Central memory CD4-positive, alpha-beta T cell (primary cell): ENCODE measurements at regions not wholly inside any gene's neighbourhood (a gene's known extent, or its start where the extent isn't known, plus 50 kb on each side); places are given as distances from the start of the nearest gene placed in this dataset.
"Not testable (repeated sequence)": the region's sequence is repeated elsewhere in the genome, so short reads cannot be mapped to it uniquely, and the experiment has no call there.

Experiments used
- DNase-seq: peaks from one replicate; pipeline ENCODE4 v3.0.0; 2022

- no peak for DNase-seq
These were observed 122.6 kb upstream of the FREM1 start for GRCh38 chr9:15032860-15033259.

- no peak for DNase-seq
These were observed 110.9 kb upstream of the FREM1 start for GRCh38 chr9:15021146-15021545.

- no peak for DNase-seq
These were observed 107.9 kb upstream of the FREM1 start for GRCh38 chr9:15018096-15018637.

GRCh38 chr9:15010581-15010980 is 100.4 kb upstream of the FREM1 start:
- DNase-seq: no peak

- no peak for DNase-seq
These were observed 97.5 kb upstream of the FREM1 start for GRCh38 chr9:15007698-15008097.

- DNase-seq: no peak
These were observed 84.5 kb upstream of the FREM1 start for GRCh38 chr9:14994738-14995137.

GRCh38 chr9:14993901-14994554 is 83.8 kb upstream of the FREM1 start:
- peak; percentile 43 for DNase-seq

- peak; percentile 21 for DNase-seq
These were observed 83.0 kb upstream of the FREM1 start for GRCh38 chr9:14993061-14993800.

GRCh38 chr9:14992516-14992915 is 82.3 kb upstream of the FREM1 start:
- DNase-seq: no peak

GRCh38 chr9:14992081-14992480 is 81.9 kb upstream of the FREM1 start:
- peak; percentile 39 for DNase-seq

- not testable (repeated sequence) for DNase-seq
These were observed 80.4 kb upstream of the FREM1 start for GRCh38 chr9:14990647-14991046.

GRCh38 chr9:14989811-14990210 is 79.6 kb upstream of the FREM1 start:
- DNase-seq: no peak

GRCh38 chr9:14989336-14989735 is 79.1 kb upstream of the FREM1 start:
- not testable (repeated sequence) for DNase-seq

GRCh38 chr9:14987858-14988257 is 77.6 kb upstream of the FREM1 start:
- no peak for DNase-seq

GRCh38 chr9:14985419-14985818 is 75.2 kb upstream of the FREM1 start:
- DNase-seq: no peak

GRCh38 chr9:14983599-14983998 is 73.4 kb upstream of the FREM1 start:
- no peak for DNase-seq

- no peak for DNase-seq
These were observed 71.2 kb upstream of the FREM1 start for GRCh38 chr9:14981291-14981950.

- no peak for DNase-seq
These were observed 68.1 kb upstream of the FREM1 start for GRCh38 chr9:14978022-14979000.

- DNase-seq: no peak
These were observed 57.5 kb upstream of the FREM1 start for GRCh38 chr9:14967450-14968321.

GRCh38 chr9:14962193-14962882 is 52.1 kb upstream of the FREM1 start:
- no peak for DNase-seq
